ENCODE measurements at regions not wholly inside any gene's neighbourhood (a gene's known extent, or its start where the extent isn't known, plus 50 kb on each side); places are given as distances from the start of the nearest gene placed in this dataset.

- Histone ChIP-seq H3K4me3 (ENCODE audit: low read depth in 1 of 5, low read length in 5 of 5) (no peak overlapping the region), H3K27me3 (ENCODE audit: control insufficient read depth in 5 of 5, insufficient read depth in 4 of 5, low read length in 5 of 5) (no peaks in the 10 kb centered on the region), H3K4me1 (ENCODE audit: control insufficient read depth in 5 of 5, insufficient read depth in 5 of 5, low read length in 5 of 5) (no peaks in the 10 kb centered on the region), H3K9ac (ENCODE audit: low read length in 5 of 5) (no peak overlapping the region), H3K9me3 (ENCODE audit: control insufficient read depth in 5 of 5, low read length in 5 of 5) (no peaks in the 10 kb centered on the region), H3K36me3 (ENCODE audit: control insufficient read depth in 5 of 5, insufficient read depth in 5 of 5, low read length in 5 of 5) (no peaks in the 10 kb centered on the region), H3K27ac (ENCODE audit: low read depth, low read length) (no peak overlapping the region)
Observed at GRCh38 chr3:30069056-30069455, 537.3 kb upstream of the TGFBR2 start.

DNA sequence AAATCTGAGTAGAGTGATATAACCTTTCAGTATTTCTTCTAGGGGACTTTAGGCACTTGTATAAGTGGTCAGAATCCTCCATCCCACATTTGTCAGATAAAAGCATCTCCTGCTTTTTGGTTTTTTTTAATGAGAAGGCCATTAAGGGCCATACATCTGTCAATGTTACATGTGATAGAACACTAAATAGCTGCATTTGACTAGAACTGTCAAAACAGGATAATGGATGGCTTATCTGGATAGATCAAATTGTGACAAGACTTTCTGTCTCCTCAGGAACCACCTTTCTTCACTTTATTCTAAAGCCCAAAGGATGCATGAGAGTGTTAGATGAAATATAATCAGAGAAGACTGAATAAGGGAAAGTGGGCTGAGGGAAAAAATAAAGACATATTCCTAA, 533.4 kb upstream of the TGFBR2 start:
- Histone ChIP-seq H3K9ac (ENCODE audit: low read length in 5 of 5) (no peak overlapping the region), H3K4me1 (ENCODE audit: control insufficient read depth in 5 of 5, insufficient read depth in 5 of 5, low read length in 5 of 5) (no peaks in the 10 kb centered on the region), H3K27me3 (ENCODE audit: control insufficient read depth in 5 of 5, insufficient read depth in 4 of 5, low read length in 5 of 5) (no peaks in the 10 kb centered on the region), H3K9me3 (ENCODE audit: control insufficient read depth in 5 of 5, low read length in 5 of 5) (peaks cover 0 to 10% (median 0%) of the 10 kb centered on the region in 5 donors), H3K4me3 (ENCODE audit: low read depth in 1 of 5, low read length in 5 of 5) (no peak overlapping the region), H3K36me3 (ENCODE audit: control insufficient read depth in 5 of 5, insufficient read depth in 5 of 5, low read length in 5 of 5) (no peaks in the 10 kb centered on the region), H3K27ac (ENCODE audit: low read depth, low read length) (no peak overlapping the region)

DNA sequence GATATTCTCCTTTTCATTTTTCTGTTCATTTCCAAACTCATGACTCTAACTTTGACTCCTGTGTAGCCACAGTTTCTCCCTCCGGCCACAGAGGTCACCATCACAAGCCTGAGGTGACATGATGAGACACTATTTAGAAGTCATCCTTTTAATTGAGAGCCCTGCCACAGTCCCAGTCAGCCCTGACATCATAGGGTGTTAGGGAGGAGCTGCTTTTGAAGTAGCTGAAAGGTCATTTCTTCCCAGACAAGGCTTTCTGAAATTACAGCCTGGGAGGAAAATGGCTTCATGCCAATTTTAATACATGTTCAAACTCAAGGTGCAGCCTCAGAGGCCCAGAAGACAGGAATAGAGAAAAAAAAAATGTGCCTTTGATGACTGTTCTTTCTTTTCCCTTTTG, 532.8 kb upstream of the TGFBR2 start:
- Histone ChIP-seq H3K4me1 (ENCODE audit: control insufficient read depth in 5 of 5, insufficient read depth in 5 of 5, low read length in 5 of 5) (no peaks in the 10 kb centered on the region), H3K27ac (ENCODE audit: low read depth, low read length) (no peak overlapping the region), H3K9ac (ENCODE audit: low read length in 5 of 5) (no peak overlapping the region), H3K36me3 (ENCODE audit: control insufficient read depth in 5 of 5, insufficient read depth in 5 of 5, low read length in 5 of 5) (no peaks in the 10 kb centered on the region), H3K27me3 (ENCODE audit: control insufficient read depth in 5 of 5, insufficient read depth in 4 of 5, low read length in 5 of 5) (no peaks in the 10 kb centered on the region), H3K9me3 (ENCODE audit: control insufficient read depth in 5 of 5, low read length in 5 of 5) (peaks cover 0 to 10% (median 0%) of the 10 kb centered on the region in 5 donors), H3K4me3 (ENCODE audit: low read depth in 1 of 5, low read length in 5 of 5) (no peak overlapping the region)

DNA sequence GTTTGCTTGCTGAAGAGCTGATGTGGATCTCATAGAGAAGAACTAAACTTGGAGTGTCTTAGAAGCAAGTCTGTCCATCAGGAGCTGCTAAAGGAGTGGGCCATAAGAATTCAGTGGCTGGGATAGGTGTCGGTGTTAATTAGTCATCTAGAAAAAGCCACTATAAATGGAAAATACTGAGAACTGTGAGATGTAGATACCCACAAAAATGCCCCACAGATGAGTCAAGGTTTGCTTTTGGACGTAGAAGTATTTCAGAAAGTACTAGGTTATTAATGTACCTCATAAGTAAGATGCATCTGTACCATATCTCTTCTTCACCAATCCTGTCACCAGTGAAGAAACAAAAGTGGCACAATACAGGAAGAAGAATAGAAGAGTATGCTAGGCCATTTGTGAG, 530.9 kb upstream of the TGFBR2 start:
- H3K4me3 ChIP-seq (ENCODE audit: low read depth in 1 of 5, low read length in 5 of 5) = no peak overlapping the region
- H3K9me3 ChIP-seq (ENCODE audit: control insufficient read depth in 5 of 5, low read length in 5 of 5) = peaks cover 0 to 10% (median 0%) of the 10 kb centered on the region in 5 donors
- H3K9ac ChIP-seq (ENCODE audit: low read length in 5 of 5) = no peak overlapping the region
- no peaks in the 10 kb centered on the region for H3K36me3 ChIP-seq (ENCODE audit: control insufficient read depth in 5 of 5, insufficient read depth in 5 of 5, low read length in 5 of 5)
- no peak overlapping the region for H3K27ac ChIP-seq (ENCODE audit: low read depth, low read length)
- H3K27me3 ChIP-seq (ENCODE audit: control insufficient read depth in 5 of 5, insufficient read depth in 4 of 5, low read length in 5 of 5) = no peaks in the 10 kb centered on the region
- no peaks in the 10 kb centered on the region for H3K4me1 ChIP-seq (ENCODE audit: control insufficient read depth in 5 of 5, insufficient read depth in 5 of 5, low read length in 5 of 5)

DNA sequence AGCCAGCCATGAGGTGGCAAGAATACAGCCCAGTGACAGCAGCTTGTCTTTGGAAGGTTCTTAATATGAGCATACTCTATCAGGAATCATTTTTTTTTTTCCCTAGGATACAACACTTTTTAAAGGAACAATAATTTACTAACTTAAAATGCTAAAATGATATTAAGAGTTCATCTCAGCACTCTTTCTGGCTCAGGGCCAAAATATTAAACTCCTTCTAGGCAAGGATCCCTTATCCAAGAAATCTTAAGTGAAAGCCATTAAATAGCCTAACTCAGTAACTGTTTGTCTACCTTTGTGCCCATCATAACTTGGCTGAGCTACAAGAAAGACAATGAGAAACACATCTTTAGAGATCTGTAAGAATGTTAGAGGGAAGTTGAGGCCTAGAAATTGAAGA, 529.5 kb upstream of the TGFBR2 start:
- Histone ChIP-seq H3K4me3 (ENCODE audit: low read depth in 1 of 5, low read length in 5 of 5) (no peak overlapping the region), H3K27ac (ENCODE audit: low read depth, low read length) (no peak overlapping the region), H3K4me1 (ENCODE audit: control insufficient read depth in 5 of 5, insufficient read depth in 5 of 5, low read length in 5 of 5) (peaks cover 0 to 2% (median 0%) of the 10 kb centered on the region in 5 donors), H3K9me3 (ENCODE audit: control insufficient read depth in 5 of 5, low read length in 5 of 5) (peaks cover 0 to 10% (median 0%) of the 10 kb centered on the region in 5 donors), H3K9ac (ENCODE audit: low read length in 5 of 5) (no peak overlapping the region), H3K27me3 (ENCODE audit: control insufficient read depth in 5 of 5, insufficient read depth in 4 of 5, low read length in 5 of 5) (no peaks in the 10 kb centered on the region), H3K36me3 (ENCODE audit: control insufficient read depth in 5 of 5, insufficient read depth in 5 of 5, low read length in 5 of 5) (no peaks in the 10 kb centered on the region)

- peaks cover 0 to 2% (median 0%) of the 10 kb centered on the region in 5 donors for H3K4me1 ChIP-seq (ENCODE audit: control insufficient read depth in 5 of 5, insufficient read depth in 5 of 5, low read length in 5 of 5)
- H3K9ac ChIP-seq (ENCODE audit: low read length in 5 of 5) = no peak overlapping the region
- no peak overlapping the region for H3K4me3 ChIP-seq (ENCODE audit: low read depth in 1 of 5, low read length in 5 of 5)
- H3K27me3 ChIP-seq (ENCODE audit: control insufficient read depth in 5 of 5, insufficient read depth in 4 of 5, low read length in 5 of 5) = no peaks in the 10 kb centered on the region
- H3K27ac ChIP-seq (ENCODE audit: low read depth, low read length) = no peak overlapping the region
- peaks cover 0 to 10% (median 0%) of the 10 kb centered on the region in 5 donors for H3K9me3 ChIP-seq (ENCODE audit: control insufficient read depth in 5 of 5, low read length in 5 of 5)
- no peaks in the 10 kb centered on the region for H3K36me3 ChIP-seq (ENCODE audit: control insufficient read depth in 5 of 5, insufficient read depth in 5 of 5, low read length in 5 of 5)
Observed at GRCh38 chr3:30077746-30078145, 528.7 kb upstream of the TGFBR2 start.

DNA sequence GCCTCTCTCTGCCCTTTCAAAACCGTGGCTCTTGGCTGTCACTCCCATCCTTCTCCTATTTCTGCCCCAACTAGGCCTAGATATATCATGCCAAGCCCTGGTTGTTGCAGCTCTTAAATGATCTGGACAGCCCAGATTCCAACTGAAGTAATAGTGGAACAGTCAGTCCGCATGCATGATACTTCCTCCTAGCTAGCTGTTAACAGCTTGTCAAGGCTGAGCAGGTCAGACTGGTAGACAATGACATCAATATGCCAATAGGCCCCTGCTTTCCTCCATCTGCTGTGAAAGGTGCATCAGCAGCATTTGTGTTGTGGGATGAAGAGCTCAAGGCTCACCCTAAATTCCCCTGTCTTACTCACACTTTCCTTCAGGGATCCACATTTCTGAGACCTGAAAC, 527.7 kb upstream of the TGFBR2 start:
- Histone ChIP-seq H3K4me3 (ENCODE audit: low read depth in 1 of 5, low read length in 5 of 5) (no peak overlapping the region), H3K27me3 (ENCODE audit: control insufficient read depth in 5 of 5, insufficient read depth in 4 of 5, low read length in 5 of 5) (no peaks in the 10 kb centered on the region), H3K9me3 (ENCODE audit: control insufficient read depth in 5 of 5, low read length in 5 of 5) (peaks cover 0 to 10% (median 0%) of the 10 kb centered on the region in 5 donors), H3K27ac (ENCODE audit: low read depth, low read length) (no peak overlapping the region), H3K4me1 (ENCODE audit: control insufficient read depth in 5 of 5, insufficient read depth in 5 of 5, low read length in 5 of 5) (peaks cover 0 to 2% (median 0%) of the 10 kb centered on the region in 5 donors), H3K9ac (ENCODE audit: low read length in 5 of 5) (no peak overlapping the region), H3K36me3 (ENCODE audit: control insufficient read depth in 5 of 5, insufficient read depth in 5 of 5, low read length in 5 of 5) (no peaks in the 10 kb centered on the region)

GRCh38 chr3:30081904-30082303, 524.5 kb upstream of the TGFBR2 start:
- H3K9ac ChIP-seq (ENCODE audit: low read length in 5 of 5) = no peak overlapping the region
- H3K36me3 ChIP-seq (ENCODE audit: control insufficient read depth in 5 of 5, insufficient read depth in 5 of 5, low read length in 5 of 5) = no peaks in the 10 kb centered on the region
- H3K27ac ChIP-seq (ENCODE audit: low read depth, low read length) = no peak overlapping the region

GRCh38 chr3:30082652-30083051, 523.7 kb upstream of the TGFBR2 start:
- Histone ChIP-seq H3K27ac (ENCODE audit: low read depth, low read length) (no peak overlapping the region), H3K9me3 (ENCODE audit: control insufficient read depth in 5 of 5, low read length in 5 of 5) (no peaks in the 10 kb centered on the region), H3K36me3 (ENCODE audit: control insufficient read depth in 5 of 5, insufficient read depth in 5 of 5, low read length in 5 of 5) (no peaks in the 10 kb centered on the region), H3K4me3 (ENCODE audit: low read depth in 1 of 5, low read length in 5 of 5) (no peak overlapping the region), H3K9ac (ENCODE audit: low read length in 5 of 5) (no peak overlapping the region), H3K27me3 (ENCODE audit: control insufficient read depth in 5 of 5, insufficient read depth in 4 of 5, low read length in 5 of 5) (no peaks in the 10 kb centered on the region), H3K4me1 (ENCODE audit: control insufficient read depth in 5 of 5, insufficient read depth in 5 of 5, low read length in 5 of 5) (peaks cover 0 to 2% (median 0%) of the 10 kb centered on the region in 5 donors)

More at GRCh38 chr3:30081904-30082303, 524.5 kb upstream of the TGFBR2 start:
- Histone ChIP-seq H3K9me3 (ENCODE audit: control insufficient read depth in 5 of 5, low read length in 5 of 5) (no peaks in the 10 kb centered on the region), H3K4me3 (ENCODE audit: low read depth in 1 of 5, low read length in 5 of 5) (no peak overlapping the region), H3K27me3 (ENCODE audit: control insufficient read depth in 5 of 5, insufficient read depth in 4 of 5, low read length in 5 of 5) (no peaks in the 10 kb centered on the region), H3K4me1 (ENCODE audit: control insufficient read depth in 5 of 5, insufficient read depth in 5 of 5, low read length in 5 of 5) (peaks cover 0 to 2% (median 0%) of the 10 kb centered on the region in 5 donors)

DNA sequence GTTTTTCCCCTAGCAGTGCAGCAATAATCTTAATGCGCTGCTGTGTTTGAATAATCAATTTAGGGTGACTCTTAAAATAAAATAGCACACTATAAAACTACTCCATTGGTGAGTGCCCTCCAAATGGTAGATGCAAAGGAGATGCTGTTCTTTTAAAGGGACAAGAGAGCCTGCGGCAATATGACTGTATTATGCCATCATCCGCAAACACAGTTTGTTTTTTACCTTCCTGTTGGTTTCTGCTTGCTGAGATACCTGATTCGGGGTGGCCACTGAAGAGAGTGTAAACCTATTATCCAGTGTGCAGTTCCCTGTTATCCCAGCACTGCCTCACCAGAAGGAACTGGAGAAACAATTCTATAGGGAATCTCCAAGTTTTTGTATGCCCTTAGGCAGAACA, 523.1 kb upstream of the TGFBR2 start:
- Histone ChIP-seq H3K27me3 (ENCODE audit: control insufficient read depth in 5 of 5, insufficient read depth in 4 of 5, low read length in 5 of 5) (no peaks in the 10 kb centered on the region), H3K4me3 (ENCODE audit: low read depth in 1 of 5, low read length in 5 of 5) (no peak overlapping the region), H3K4me1 (ENCODE audit: control insufficient read depth in 5 of 5, insufficient read depth in 5 of 5, low read length in 5 of 5) (peaks cover 0 to 2% (median 0%) of the 10 kb centered on the region in 5 donors), H3K9me3 (ENCODE audit: control insufficient read depth in 5 of 5, low read length in 5 of 5) (no peaks in the 10 kb centered on the region), H3K27ac (ENCODE audit: low read depth, low read length) (no peak overlapping the region), H3K9ac (ENCODE audit: low read length in 5 of 5) (no peak overlapping the region), H3K36me3 (ENCODE audit: control insufficient read depth in 5 of 5, insufficient read depth in 5 of 5, low read length in 5 of 5) (no peaks in the 10 kb centered on the region)

- Histone ChIP-seq H3K27ac (ENCODE audit: low read depth, low read length) (no peak overlapping the region), H3K9ac (ENCODE audit: low read length in 5 of 5) (no peak overlapping the region), H3K36me3 (ENCODE audit: control insufficient read depth in 5 of 5, insufficient read depth in 5 of 5, low read length in 5 of 5) (no peaks in the 10 kb centered on the region), H3K4me3 (ENCODE audit: low read depth in 1 of 5, low read length in 5 of 5) (no peak overlapping the region), H3K27me3 (ENCODE audit: control insufficient read depth in 5 of 5, insufficient read depth in 4 of 5, low read length in 5 of 5) (no peaks in the 10 kb centered on the region), H3K9me3 (ENCODE audit: control insufficient read depth in 5 of 5, low read length in 5 of 5) (no peaks in the 10 kb centered on the region), H3K4me1 (ENCODE audit: control insufficient read depth in 5 of 5, insufficient read depth in 5 of 5, low read length in 5 of 5) (peaks cover 0 to 2% (median 0%) of the 10 kb centered on the region in 5 donors)
Observed at GRCh38 chr3:30084316-30084715, 522.1 kb upstream of the TGFBR2 start.
